Stimulated activated CD4-positive, alpha-beta T cell treated with anti-CD3 and anti-CD28 coated beads, Interleukin-4, amount 100 ng/mL, for 1 hour (primary cell): ENCODE measurements at regions not wholly inside any gene's neighbourhood (a gene's known extent, or its start where the extent isn't known, plus 50 kb on each side); places are given as distances from the start of the nearest gene placed in this dataset.
"Not testable (repeated sequence)": the region's sequence is repeated elsewhere in the genome, so short reads cannot be mapped to it uniquely, and the experiment has no call there.

Source experiments
- DNase-seq: peaks from one replicate; pipeline ENCODE4 v3.0.0-alpha.2; 2020

GRCh38 chr6:137395316-137395715 is 98.9 kb downstream of the OLIG3 start:
- DNase-seq = no peak

GRCh38 chr6:137391061-137391814 is 103.0 kb downstream of the OLIG3 start:
- DNase-seq = no peak

- DNase-seq = no peak
Measured at GRCh38 chr6:137390334-137390733, 103.9 kb downstream of the OLIG3 start.

GRCh38 chr6:137389150-137389704 is 105.0 kb downstream of the OLIG3 start:
- DNase-seq = peak; percentile 63

- no peak for DNase-seq
Measured at GRCh38 chr6:137387096-137387764, 107.0 kb downstream of the OLIG3 start.

- not testable (repeated sequence) for DNase-seq
Measured at GRCh38 chr6:137383287-137383686, 110.9 kb downstream of the OLIG3 start.

GRCh38 chr6:137378090-137378369 is 116.2 kb downstream of the OLIG3 start:
- DNase-seq = no peak

GRCh38 chr6:137373296-137373695 is 120.9 kb downstream of the OLIG3 start:
- no peak for DNase-seq

- DNase-seq = no peak
Measured at GRCh38 chr6:137372532-137372931, 121.7 kb downstream of the OLIG3 start.

GRCh38 chr6:137371634-137372016 is 122.6 kb downstream of the OLIG3 start:
- no peak for DNase-seq

- no peak for DNase-seq
Measured at GRCh38 chr6:137370871-137371633, 123.1 kb downstream of the OLIG3 start.

GRCh38 chr6:137369136-137369535 is 125.1 kb downstream of the OLIG3 start:
- no peak for DNase-seq

- DNase-seq = no peak
Measured at GRCh38 chr6:137365707-137366437, 128.3 kb downstream of the OLIG3 start.

GRCh38 chr6:137363805-137364138 is 130.4 kb downstream of the OLIG3 start:
- no peak for DNase-seq

GRCh38 chr6:137362878-137363804 is 131.1 kb downstream of the OLIG3 start:
- no peak for DNase-seq

- DNase-seq = no peak
Measured at GRCh38 chr6:137361701-137362100, 132.5 kb downstream of the OLIG3 start.

GRCh38 chr6:137358273-137358672 is 135.9 kb downstream of the OLIG3 start:
- no peak for DNase-seq

- DNase-seq = no peak
Measured at GRCh38 chr6:137357948-137358266, 136.3 kb downstream of the OLIG3 start.

- no peak for DNase-seq
Measured at GRCh38 chr6:137357263-137357947, 136.8 kb downstream of the OLIG3 start.

GRCh38 chr6:137353842-137354397 is 134.7 kb upstream of the IFNGR1 start:
- DNase-seq = no peak

- no peak for DNase-seq
Measured at GRCh38 chr6:137353346-137353745, 134.2 kb upstream of the IFNGR1 start.
